Thoracic aorta (tissue), 2 donors: ENCODE measurements at regions not wholly inside any gene's neighbourhood (a gene's known extent, or its start where the extent isn't known, plus 50 kb on each side); places are given as distances from the start of the nearest gene placed in this dataset.

Source experiments
- ATAC-seq: fragments of 150-250 bp; one replicate; pipeline ENCODE4 v1.8.0; 2017; ENCODE audit warnings: low read depth; ENCODE audit not compliant: insufficient number of reproducible peaks, low FRiP score
- DNase-seq: peaks from one replicate; pipeline ENCODE4 v3.0.0-alpha.2; 2020; ENCODE audit warnings: low spot score
- H3K27ac ChIP-seq, 2 donors: fragments of 200-600 bp; sonication (generic); 1 replicate in 1 of 2; 2 replicates in 1 of 2; pipeline ENCODE4 v1.5.1; 2016; ENCODE audit warnings: mild to moderate bottlenecking in 2 of 2, moderate library complexity in 2 of 2
- H3K27me3 ChIP-seq: fragments of 200-600 bp; sonication (generic); replicated peaks from 2 replicates; pipeline ENCODE4 v1.6.0; 2016; ENCODE audit warnings: mild to moderate bottlenecking; ENCODE audit not compliant: insufficient read depth
- H3K36me3 ChIP-seq: fragments of 200-600 bp; sonication (generic); one replicate; pipeline ENCODE4 v1.5.1; 2016
- H3K4me1 ChIP-seq, 2 donors: fragments of 200-600 bp; sonication (generic); 1 replicate in 1 of 2; 2 replicates in 1 of 2; pipeline versions ENCODE4 v1.5.1 to v1.6.0; 2016; ENCODE audit warnings: low read depth in 2 of 2, mild to moderate bottlenecking in 1 of 2; ENCODE audit not compliant: control insufficient read depth in 1 of 2
- H3K4me3 ChIP-seq: fragments of 200-600 bp; sonication (generic); 2 replicates; pipeline ENCODE4 v1.5.1; 2016; ENCODE audit warnings: mild to moderate bottlenecking
- H3K9me3 ChIP-seq: fragments of 200-600 bp; sonication (generic); 2 replicates; pipeline ENCODE4 v1.5.1; 2016
- CTCF ChIP-seq: fragments of 200-600 bp; sonication (generic); IDR thresholded peaks from one replicate; pipeline ENCODE4 v1.5.1; 2019; ENCODE audit warnings: antibody characterized with exemption

GRCh38 chr2:14245901-14246300 is 386.6 kb upstream of the LRATD1 start:
- ATAC-seq (no peak), DNase-seq (no peak)
- TF ChIP-seq CTCF, result no peak
- no peak overlapping the region for H3K27ac ChIP-seq
- H3K4me1 ChIP-seq, result no peaks in the 10 kb centered on the region
- H3K4me3 ChIP-seq, result no peak overlapping the region
- no peaks in the 10 kb centered on the region for H3K36me3 ChIP-seq
- no peaks in the 10 kb centered on the region for H3K27me3 ChIP-seq
- no peaks in the 10 kb centered on the region for H3K9me3 ChIP-seq

GRCh38 chr2:14255135-14255820 is 377.2 kb upstream of the LRATD1 start:
- H3K4me3 ChIP-seq, result no peak overlapping the region
- H3K36me3 ChIP-seq, result no peaks in the 10 kb centered on the region
- H3K27me3 ChIP-seq, result no peaks in the 10 kb centered on the region
- no peak for TF ChIP-seq CTCF
- H3K27ac ChIP-seq, result no peak overlapping the region
- H3K4me1 ChIP-seq, result no peaks in the 10 kb centered on the region
- no peaks in the 10 kb centered on the region for H3K9me3 ChIP-seq
- ATAC-seq (no peak), DNase-seq (no peak)

- no peaks in the 10 kb centered on the region for H3K27me3 ChIP-seq
- no peak for TF ChIP-seq CTCF
- no peak overlapping the region for H3K4me3 ChIP-seq
- no peak for DNase-seq
- H3K9me3 ChIP-seq, result no peaks in the 10 kb centered on the region
- no peak overlapping the region for H3K27ac ChIP-seq
- no peaks in the 10 kb centered on the region for H3K4me1 ChIP-seq
- H3K36me3 ChIP-seq, result no peaks in the 10 kb centered on the region
- ATAC-seq, result no peak
These were observed 375.6 kb upstream of the LRATD1 start for GRCh38 chr2:14256890-14257289.

GRCh38 chr2:14257801-14258507 is 374.6 kb upstream of the LRATD1 start:
- TF ChIP-seq CTCF, result no peak
- Histone ChIP-seq H3K9me3 (no peaks in the 10 kb centered on the region), H3K4me1 (no peaks in the 10 kb centered on the region), H3K4me3 (no peak overlapping the region), H3K27me3 (no peaks in the 10 kb centered on the region), H3K27ac (no peak overlapping the region), H3K36me3 (no peaks in the 10 kb centered on the region)
- DNase-seq (no peak), ATAC-seq (no peak)

GRCh38 chr2:14261771-14262170 is 370.7 kb upstream of the LRATD1 start:
- no peaks in the 10 kb centered on the region for H3K9me3 ChIP-seq
- H3K4me1 ChIP-seq, result no peaks in the 10 kb centered on the region
- no peak overlapping the region for H3K27ac ChIP-seq
- H3K36me3 ChIP-seq, result no peaks in the 10 kb centered on the region
- DNase-seq (no peak), ATAC-seq (no peak)
- H3K27me3 ChIP-seq, result no peaks in the 10 kb centered on the region
- TF ChIP-seq CTCF, result no peak
- no peak overlapping the region for H3K4me3 ChIP-seq
